H1 (cell line): ENCODE measurements at regions not wholly inside any gene's neighbourhood (a gene's known extent, or its start where the extent isn't known, plus 50 kb on each side); places are given as distances from the start of the nearest gene placed in this dataset.

Experiments
- SUZ12 ChIP-seq: fragments of 200-600 bp; sonication (generic); IDR thresholded peaks from 2 replicates; pipeline ENCODE4 v1.6.1; 2012; ENCODE audit warnings: mild to moderate bottlenecking, inconsistent platforms, low read length, moderate library complexity, mixed read lengths
- TEAD4 ChIP-seq: IDR thresholded peaks from 2 replicates; pipeline ENCODE4 v1.6.1; 2012; ENCODE audit warnings: low read depth, low read length, inconsistent platforms, mixed read lengths

GRCh38 chr10:32142646-32143045 is 86.4 kb upstream of the KIF5B start (continued):
- TF ChIP-seq TEAD4 = no peak
- TF ChIP-seq SUZ12 = no peak
